Mesodermal cell (in vitro differentiated cells): ENCODE measurements at regions not wholly inside any gene's neighbourhood (a gene's known extent, or its start where the extent isn't known, plus 50 kb on each side); places are given as distances from the start of the nearest gene placed in this dataset.
"Not testable (repeated sequence)": the region's sequence is repeated elsewhere in the genome, so short reads cannot be mapped to it uniquely, and the experiment has no call there.

Experiments
- H3K27ac ChIP-seq: 2 replicates; pipeline ENCODE4 v1.7.0; 2013; ENCODE audit warnings: mild to moderate bottlenecking, low read depth, low read length, moderate library complexity; ENCODE audit not compliant: severe bottlenecking
- H3K36me3 ChIP-seq: 2 replicates; pipeline ENCODE4 v1.7.1; 2013; ENCODE audit warnings: mild to moderate bottlenecking, low read length, moderate library complexity; ENCODE audit not compliant: control insufficient read depth, insufficient read depth
- H3K4me1 ChIP-seq: one replicate; pipeline ENCODE4 v1.7.1; 2013; ENCODE audit warnings: mild to moderate bottlenecking, low read length; ENCODE audit not compliant: insufficient read depth, control insufficient read depth, poor library complexity, severe bottlenecking
- H3K4me3 ChIP-seq: 2 replicates; pipeline ENCODE4 v1.7.0; 2013; ENCODE audit warnings: low read length, control low read depth, mild to moderate bottlenecking; ENCODE audit not compliant: insufficient read depth, poor library complexity, severe bottlenecking; ENCODE audit errors: extremely low read depth
- H3K9me3 ChIP-seq: 2 replicates; pipeline ENCODE4 v1.7.1; 2013; ENCODE audit warnings: mild to moderate bottlenecking, low read length, moderate library complexity; ENCODE audit not compliant: control insufficient read depth
- WGBS, 2 experiments: methylation state at CpG; one replicate each; pipeline ENCODE4 v1.1.5; 2013; ENCODE audit warnings: missing lambda C conversion rate in 2 of 2; ENCODE audit not compliant: insufficient coverage in 2 of 2; 5-methylcytosine and 5-hydroxymethylcytosine counted together

GRCh38 chr14:25837551-25837965, 760.3 kb downstream of the NOVA1 start:
- H3K9me3 ChIP-seq = no peaks in the 10 kb centered on the region
- 87 to 92% methylated on average over 2 of the region's 3 CpGs for WGBS, 2 experiments
- no peaks in the 10 kb centered on the region for H3K4me1 ChIP-seq
- H3K36me3 ChIP-seq = no peaks in the 10 kb centered on the region
- no peak overlapping the region for H3K4me3 ChIP-seq
- peak overlapping the region; percentile 7 for H3K27ac ChIP-seq

GRCh38 chr14:25836636-25837035, 761.2 kb downstream of the NOVA1 start:
- no peaks in the 10 kb centered on the region for H3K9me3 ChIP-seq
- H3K4me1 ChIP-seq = no peaks in the 10 kb centered on the region
- WGBS, 2 experiments = 100% methylated on average over 2 of the region's 3 CpGs; no CpG with 5 or more reads in 1 of the 2 experiments
- H3K27ac ChIP-seq = no peak overlapping the region
- H3K36me3 ChIP-seq = no peaks in the 10 kb centered on the region
- H3K4me3 ChIP-seq = no peak overlapping the region

DNA sequence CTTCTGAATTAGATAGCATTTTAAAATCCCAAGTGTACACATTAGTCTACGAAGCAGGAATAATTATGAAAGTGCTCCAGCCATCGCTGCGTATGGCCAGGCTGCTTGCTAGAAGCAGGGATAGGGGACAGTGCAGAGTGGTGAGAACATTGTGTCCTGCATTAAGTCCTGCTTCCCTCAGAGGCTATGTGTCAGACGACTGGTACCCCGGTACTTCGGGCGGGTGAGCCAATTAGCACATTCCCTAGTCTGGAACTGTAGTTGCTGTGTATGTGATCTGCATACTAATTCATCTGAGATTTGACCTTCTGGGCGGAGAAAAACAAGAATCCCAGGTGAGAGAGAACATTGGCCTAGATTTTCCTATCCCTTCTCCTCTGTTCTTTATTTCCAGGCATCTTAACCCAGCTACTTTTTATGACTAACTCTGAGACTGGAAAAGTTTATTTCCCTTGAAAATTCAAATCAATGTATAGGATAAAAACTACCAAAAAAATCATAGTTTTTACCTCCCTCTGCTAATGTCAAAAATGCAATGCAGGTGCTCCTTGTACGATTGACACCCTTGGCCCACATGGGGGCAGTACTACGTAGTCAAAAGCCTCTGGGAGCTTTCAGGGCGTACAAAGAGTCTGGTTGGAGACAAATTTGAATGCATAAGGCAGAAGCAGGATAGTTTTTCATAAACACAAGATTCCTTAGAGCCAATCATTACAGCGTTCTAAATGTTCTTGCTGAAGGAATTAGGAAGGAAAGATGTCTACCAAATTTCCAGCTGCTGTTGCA, 764.3 kb downstream of the NOVA1 start:
- Histone ChIP-seq H3K36me3 (no peaks in the 10 kb centered on the region), H3K4me3 (no peak overlapping the region), H3K4me1 (no peaks in the 10 kb centered on the region), H3K9me3 (no peaks in the 10 kb centered on the region), H3K27ac (no peak overlapping the region)
- 64 to 79% methylated on average over 7 to 11 of the region's 12 CpGs for WGBS, 2 experiments

DNA sequence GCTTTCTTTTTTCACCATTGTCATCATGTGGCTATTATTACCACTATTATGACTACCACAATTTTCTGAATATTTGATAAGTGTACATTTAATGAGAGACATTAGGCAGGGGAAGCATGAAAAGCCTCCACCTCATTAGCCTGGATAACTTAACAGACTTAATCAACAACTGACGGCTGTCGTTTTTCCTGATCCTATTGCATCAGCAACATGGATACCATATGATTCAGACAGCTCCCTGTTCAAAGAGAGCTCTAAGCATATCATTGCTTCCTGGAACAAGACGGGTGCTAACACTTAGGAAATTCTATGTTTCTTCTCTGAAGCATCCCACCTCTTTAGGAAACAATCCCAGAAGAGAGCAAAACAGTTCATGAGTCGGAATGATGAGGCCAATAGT, 765.2 kb downstream of the NOVA1 start:
- WGBS, 2 experiments = 82 to 83% methylated on average over 2 to 3 of the region's 4 CpGs
- no peaks in the 10 kb centered on the region for H3K4me1 ChIP-seq
- H3K4me3 ChIP-seq = no peak overlapping the region
- H3K27ac ChIP-seq = no peak overlapping the region
- no peaks in the 10 kb centered on the region for H3K9me3 ChIP-seq
- H3K36me3 ChIP-seq = no peaks in the 10 kb centered on the region

DNA sequence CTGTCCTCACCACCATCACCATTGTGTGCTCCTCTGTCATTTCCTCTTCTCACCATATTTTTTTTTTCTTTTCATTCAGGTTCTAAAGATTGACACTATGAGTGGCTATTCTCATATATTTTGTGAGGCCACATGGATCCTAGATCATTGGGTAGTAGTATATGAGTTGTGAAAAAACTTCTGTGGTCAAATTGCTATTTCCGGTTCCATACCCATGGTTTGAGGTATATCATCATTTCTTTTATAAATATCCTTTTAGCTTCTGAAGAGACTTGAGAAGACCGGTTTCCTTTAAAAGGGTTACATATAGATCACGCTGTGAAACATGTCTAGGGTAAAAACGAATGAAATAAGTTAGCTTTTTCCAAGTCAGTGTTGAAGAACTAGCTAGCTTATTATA, 769.3 kb downstream of the NOVA1 start:
- Histone ChIP-seq H3K4me3 (no peak overlapping the region), H3K4me1 (no peaks in the 10 kb centered on the region), H3K27ac (no peak overlapping the region), H3K9me3 (no peaks in the 10 kb centered on the region), H3K36me3 (no peaks in the 10 kb centered on the region)
- WGBS, 2 experiments = 94 to 100% methylated on average over 2 to 3 of the region's 4 CpGs

DNA sequence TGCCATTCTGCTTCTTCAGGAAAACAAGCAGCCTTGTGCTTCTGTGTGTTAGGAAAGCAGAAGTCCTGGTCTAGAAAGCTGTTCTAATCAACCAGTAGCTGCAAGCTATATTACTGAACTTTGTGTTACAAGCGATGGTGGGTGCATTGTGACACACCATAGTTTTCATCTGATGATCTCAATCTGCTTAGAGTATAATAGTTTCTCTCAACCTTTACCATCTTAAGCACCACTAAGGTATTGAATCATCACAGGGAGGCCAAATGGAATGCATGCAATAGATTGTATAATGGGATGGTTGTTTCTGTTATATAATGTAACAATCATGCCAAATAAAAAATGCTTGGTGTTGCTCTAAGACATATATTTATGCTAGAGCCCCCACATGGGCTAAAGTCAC, 771.7 kb downstream of the NOVA1 start:
- no peaks in the 10 kb centered on the region for H3K9me3 ChIP-seq
- H3K27ac ChIP-seq = no peak overlapping the region
- H3K4me3 ChIP-seq = no peak overlapping the region
- 100% methylated on average over 1 of the region's 1 CpG; no CpG with 5 or more reads in 1 of the 2 experiments for WGBS, 2 experiments
- no peaks in the 10 kb centered on the region for H3K4me1 ChIP-seq
- no peaks in the 10 kb centered on the region for H3K36me3 ChIP-seq

DNA sequence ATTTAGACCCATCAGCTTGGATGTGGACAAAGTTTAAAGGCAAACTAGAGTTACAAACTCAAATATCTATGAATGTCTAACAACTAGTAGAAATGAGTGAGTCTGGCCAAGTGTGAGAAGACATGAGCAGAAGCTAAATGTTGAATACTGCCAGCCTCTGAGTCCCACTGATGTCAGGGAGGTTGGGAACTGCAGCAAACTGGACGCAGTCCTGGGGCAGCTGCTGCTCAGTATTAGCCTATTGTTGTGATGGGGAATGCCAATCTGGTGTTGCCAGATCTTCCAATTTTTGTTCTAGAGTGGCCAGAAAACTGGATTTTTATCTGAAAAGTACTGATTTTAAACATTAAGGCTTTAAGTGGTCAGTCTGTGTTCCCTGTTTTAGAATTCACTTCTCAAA, 770.4 kb upstream of the STXBP6 start:
- Histone ChIP-seq H3K4me1 (no peaks in the 10 kb centered on the region), H3K36me3 (no peaks in the 10 kb centered on the region), H3K9me3 (no peaks in the 10 kb centered on the region), H3K4me3 (no peak overlapping the region), H3K27ac (no peak overlapping the region)
- 80 to 92% methylated on average over 1 of the region's 1 CpG for WGBS, 2 experiments

GRCh38 chr14:25814622-25815021, 764.7 kb upstream of the STXBP6 start:
- H3K4me1 ChIP-seq, H3K9me3 ChIP-seq, H3K4me3 ChIP-seq, H3K27ac ChIP-seq, H3K36me3 ChIP-seq: not testable (repeated sequence)
- WGBS, 2 experiments = 83 to 100% methylated on average over 1 of the region's 3 CpGs

GRCh38 chr14:25803386-25804018, 753.6 kb upstream of the STXBP6 start:
- no CpG with 5 or more reads among the region's 2 CpGs for WGBS, 2 experiments
- Histone ChIP-seq H3K4me1 (no peaks in the 10 kb centered on the region), H3K27ac (no peak overlapping the region), H3K36me3 (no peaks in the 10 kb centered on the region), H3K9me3 (no peaks in the 10 kb centered on the region), H3K4me3 (no peak overlapping the region)

DNA sequence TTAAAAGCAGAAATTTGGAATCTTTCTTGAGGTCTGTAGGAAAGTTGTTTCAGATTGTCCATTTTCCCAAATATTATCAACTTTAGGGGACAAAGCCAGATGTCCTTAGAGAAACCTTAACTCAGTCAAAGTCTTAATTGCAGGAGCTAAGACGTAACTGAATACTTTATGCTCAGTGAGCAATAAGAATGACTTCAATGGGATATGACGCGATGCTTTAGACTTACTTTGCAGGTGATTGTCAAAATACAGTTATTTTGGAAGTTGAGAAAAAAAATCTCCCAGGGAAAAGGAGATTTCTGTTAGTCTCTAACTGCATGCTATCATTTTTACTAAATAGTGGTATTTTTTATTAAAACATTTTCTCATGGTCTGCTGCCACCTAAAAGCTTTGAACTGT, 750.9 kb upstream of the STXBP6 start:
- H3K27ac ChIP-seq = no peak overlapping the region
- no peaks in the 10 kb centered on the region for H3K36me3 ChIP-seq
- 97% methylated on average over 3 of the region's 3 CpGs; no CpG with 5 or more reads in 1 of the 2 experiments for WGBS, 2 experiments
- no peaks in the 10 kb centered on the region for H3K4me1 ChIP-seq
- H3K4me3 ChIP-seq = no peak overlapping the region
- no peaks in the 10 kb centered on the region for H3K9me3 ChIP-seq

GRCh38 chr14:25788252-25788651, 738.3 kb upstream of the STXBP6 start:
- no peaks in the 10 kb centered on the region for H3K9me3 ChIP-seq
- H3K27ac ChIP-seq = no peak overlapping the region
- H3K36me3 ChIP-seq = no peaks in the 10 kb centered on the region
- WGBS, 2 experiments = no CpG with 5 or more reads among the region's 1 CpG
- H3K4me1 ChIP-seq = no peaks in the 10 kb centered on the region
- H3K4me3 ChIP-seq = no peak overlapping the region
